ENCODE measurements at regions not wholly inside any gene's neighbourhood (a gene's known extent, or its start where the extent isn't known, plus 50 kb on each side); places are given as distances from the start of the nearest gene placed in this dataset.
A peak's percentile ranks its signal among the peaks of the same experiment; 100 is the strongest.

- DNase-seq (ENCODE audit: low spot score): no peak
Measured at GRCh38 chr15:39083213-39083612, 497.7 kb upstream of the THBS1 start.

DNA sequence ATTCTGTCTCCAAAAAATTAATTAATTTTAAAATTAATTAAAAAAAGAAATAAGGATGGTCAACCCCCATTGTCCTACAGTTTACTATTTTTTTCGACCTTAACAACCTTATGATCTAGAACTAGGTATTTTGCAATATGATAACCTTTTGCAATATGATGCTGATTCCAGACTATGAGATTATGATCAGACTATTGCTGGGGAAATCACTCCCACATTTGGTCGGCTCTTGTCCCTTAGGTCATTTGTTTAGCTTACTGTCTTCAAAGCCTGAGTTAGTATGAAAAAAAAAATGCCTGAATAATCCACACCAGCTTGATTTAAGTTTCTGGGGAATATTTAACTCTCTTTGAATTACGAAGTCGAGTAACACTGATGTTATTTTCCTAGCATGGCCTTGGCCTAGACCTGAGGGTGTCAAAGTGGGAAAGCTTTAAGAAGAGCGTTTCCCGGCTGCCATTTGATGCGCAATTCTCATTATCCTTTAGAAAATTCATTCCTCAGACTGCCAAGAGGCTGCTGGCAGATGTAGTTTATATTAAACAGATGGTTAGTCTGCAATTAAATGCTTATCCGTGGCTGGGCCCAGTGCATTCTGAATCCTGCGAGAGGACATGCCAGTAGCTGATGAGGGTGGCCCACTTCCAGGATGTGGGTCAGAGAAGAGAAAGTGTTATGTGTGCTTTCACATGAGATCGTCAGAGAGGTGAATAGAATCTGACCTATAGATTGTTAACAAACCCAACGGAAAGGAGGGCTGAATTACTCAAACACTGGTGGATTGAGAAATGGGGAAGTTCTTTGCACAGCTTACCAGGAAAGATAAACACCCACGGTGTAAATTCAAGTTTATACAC, 496.0 kb upstream of the THBS1 start:
- peak; percentile 65 for DNase-seq (ENCODE audit: low spot score)

DNA sequence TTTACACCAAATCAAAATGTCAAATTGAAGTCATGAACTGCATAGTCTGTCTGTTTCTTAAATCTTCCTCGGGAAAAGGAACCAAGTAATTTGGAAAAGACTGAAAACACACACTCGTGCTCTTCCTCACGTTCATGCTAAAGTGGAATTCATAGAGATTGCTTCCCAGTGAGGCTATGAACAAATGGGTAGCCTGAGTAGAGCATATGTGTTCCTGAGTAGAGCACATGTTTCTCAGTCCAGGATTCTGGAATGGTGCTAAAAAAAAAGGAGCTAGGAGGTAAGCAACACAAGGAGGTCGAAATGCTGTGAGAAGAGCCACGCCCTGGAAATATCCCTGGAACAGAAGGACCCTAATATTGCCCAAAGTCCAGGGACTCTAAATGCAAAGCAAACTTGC, 494.2 kb upstream of the THBS1 start:
- DNase-seq (ENCODE audit: low spot score): no peak

GRCh38 chr15:39088156-39088555, 492.7 kb upstream of the THBS1 start:
- no peak for DNase-seq (ENCODE audit: low spot score)

GRCh38 chr15:39092354-39092753, 488.5 kb upstream of the THBS1 start:
- DNase-seq (ENCODE audit: low spot score): no peak

DNA sequence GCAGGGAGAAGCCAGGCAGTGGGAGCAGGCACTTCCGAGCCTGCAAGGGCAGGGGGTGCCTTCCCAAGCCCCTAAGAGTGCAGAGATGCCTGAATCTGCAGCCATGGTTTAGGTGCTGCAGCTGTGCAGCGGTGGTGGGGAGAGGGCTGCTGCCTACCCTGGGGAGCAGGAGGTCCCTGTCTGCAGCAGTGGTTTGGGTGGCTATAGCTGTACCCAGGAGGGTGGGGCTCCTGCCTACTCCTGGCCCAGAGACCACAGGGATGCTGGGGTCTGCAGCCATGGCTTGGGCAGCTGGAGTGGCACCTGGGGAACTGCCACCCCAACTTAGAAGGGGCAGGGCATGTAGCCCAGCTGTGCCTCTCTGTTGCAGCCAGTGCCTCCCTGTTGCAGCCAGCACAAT, 488.1 kb upstream of the THBS1 start:
- DNase-seq (ENCODE audit: low spot score): no peak

GRCh38 chr15:39094116-39094515, 486.8 kb upstream of the THBS1 start:
- DNase-seq (ENCODE audit: low spot score): no peak

DNA sequence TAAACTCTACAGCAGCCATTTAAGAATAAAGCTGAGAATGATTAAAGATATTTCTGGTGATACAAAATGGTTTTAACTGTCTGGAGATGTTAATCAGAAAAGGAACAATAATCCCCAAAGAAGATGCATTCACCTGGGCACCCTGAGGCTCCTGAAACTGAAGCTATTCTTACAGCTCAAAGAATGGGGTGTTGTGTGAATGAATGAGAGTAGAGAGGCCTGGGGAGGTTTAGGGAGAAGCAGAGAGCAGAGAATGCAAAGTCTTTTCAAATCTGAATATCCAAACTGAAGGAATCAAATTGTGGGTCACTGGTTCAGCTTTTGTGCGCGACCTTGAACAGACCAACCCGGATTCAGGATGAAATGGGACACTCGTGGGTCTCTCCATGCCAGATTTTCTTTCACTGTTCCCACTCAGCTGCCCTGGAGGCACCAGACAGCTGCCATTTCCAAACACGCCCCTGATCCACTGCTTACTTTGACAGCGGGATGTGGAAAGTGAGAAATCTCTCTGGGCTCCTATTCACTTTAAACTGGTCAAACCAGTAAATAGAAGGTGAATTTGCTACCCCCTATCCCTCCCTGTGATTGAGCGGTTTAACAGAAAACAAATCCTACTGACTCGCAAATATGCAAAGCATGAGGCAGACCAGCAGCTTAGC, 485.5 kb upstream of the THBS1 start:
- no peak for DNase-seq (ENCODE audit: low spot score)

DNA sequence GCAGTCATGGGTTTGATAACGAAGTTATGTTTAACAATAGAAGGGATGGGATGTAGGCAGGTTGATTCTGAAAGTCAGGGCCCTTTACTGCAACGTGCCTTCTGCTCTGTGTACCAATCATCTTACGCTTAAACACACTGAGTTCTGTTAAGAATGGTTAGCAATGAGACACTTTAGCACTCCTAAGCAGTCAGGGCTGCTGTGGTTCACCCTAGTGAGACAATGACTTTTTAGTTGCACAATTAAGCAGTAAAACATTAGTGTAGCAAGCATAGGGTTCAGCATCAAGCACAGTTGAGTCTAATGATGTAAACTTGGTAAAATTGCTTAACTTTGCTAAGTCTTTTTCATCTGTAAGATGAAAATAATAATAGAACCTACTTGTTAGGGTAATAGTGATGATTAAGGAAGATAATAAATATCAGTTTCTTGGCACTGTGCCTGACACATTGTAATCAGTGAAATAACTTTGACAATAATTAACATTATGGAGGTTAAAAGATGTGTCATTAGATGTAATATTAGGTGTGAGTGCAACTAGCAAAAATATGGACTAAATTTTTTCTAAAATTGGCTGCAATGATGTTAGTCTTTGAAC, 484.2 kb upstream of the THBS1 start:
- DNase-seq (ENCODE audit: low spot score): no peak

GRCh38 chr15:39099524-39099923, 481.4 kb upstream of the THBS1 start:
- DNase-seq (ENCODE audit: low spot score): no peak

- DNase-seq (ENCODE audit: low spot score): no peak
Measured at GRCh38 chr15:39100106-39100660, 480.7 kb upstream of the THBS1 start.

DNA sequence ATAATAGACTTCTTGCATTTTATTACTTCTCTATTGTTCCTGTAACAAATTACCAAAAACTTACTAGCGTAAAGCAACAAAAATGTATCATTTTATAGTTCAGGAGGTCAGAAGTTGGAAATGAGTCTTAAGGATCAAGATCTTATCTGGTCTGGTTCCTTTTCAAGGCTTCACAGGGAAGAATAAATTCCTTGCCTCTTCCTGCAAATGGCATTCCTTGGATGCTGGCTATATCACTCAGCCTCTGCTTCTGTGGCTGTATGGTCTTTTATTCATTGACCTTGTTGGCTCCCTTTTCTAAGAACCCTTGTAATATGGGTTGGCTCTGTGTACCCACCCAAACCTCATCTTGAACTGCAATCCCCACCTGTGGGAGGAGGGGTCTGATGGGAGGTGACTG, 478.4 kb upstream of the THBS1 start:
- no peak for DNase-seq (ENCODE audit: low spot score)

GRCh38 chr15:39106950-39107349, 473.9 kb upstream of the THBS1 start:
- DNase-seq (ENCODE audit: low spot score): no peak

- DNase-seq (ENCODE audit: low spot score): no peak
Measured at GRCh38 chr15:39108021-39108420, 472.9 kb upstream of the THBS1 start.

- DNase-seq (ENCODE audit: low spot score): no peak
Measured at GRCh38 chr15:39110336-39110735, 470.5 kb upstream of the THBS1 start.

GRCh38 chr15:39110746-39111145, 470.1 kb upstream of the THBS1 start:
- DNase-seq (ENCODE audit: low spot score): no peak

DNA sequence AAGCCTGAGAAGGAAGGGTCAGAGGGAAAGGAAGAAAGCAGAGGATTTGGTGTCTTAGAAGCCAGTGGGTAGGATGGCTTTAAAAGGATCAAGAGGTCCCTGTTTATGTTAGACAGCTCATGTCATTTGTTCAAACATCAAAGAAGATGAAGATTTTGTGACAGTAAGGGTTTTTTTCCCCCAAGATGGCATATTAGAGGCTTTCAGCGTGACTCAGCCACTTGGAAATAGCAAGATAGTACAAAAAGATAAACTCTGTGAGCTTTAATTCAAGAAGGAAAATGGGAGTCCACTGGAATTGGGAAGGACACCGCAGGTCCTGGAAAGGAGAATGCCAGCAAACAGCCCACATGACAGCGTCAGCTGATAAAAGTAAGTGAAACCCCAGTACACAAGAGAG, 467.1 kb upstream of the THBS1 start:
- no peak for DNase-seq (ENCODE audit: low spot score)

DNA sequence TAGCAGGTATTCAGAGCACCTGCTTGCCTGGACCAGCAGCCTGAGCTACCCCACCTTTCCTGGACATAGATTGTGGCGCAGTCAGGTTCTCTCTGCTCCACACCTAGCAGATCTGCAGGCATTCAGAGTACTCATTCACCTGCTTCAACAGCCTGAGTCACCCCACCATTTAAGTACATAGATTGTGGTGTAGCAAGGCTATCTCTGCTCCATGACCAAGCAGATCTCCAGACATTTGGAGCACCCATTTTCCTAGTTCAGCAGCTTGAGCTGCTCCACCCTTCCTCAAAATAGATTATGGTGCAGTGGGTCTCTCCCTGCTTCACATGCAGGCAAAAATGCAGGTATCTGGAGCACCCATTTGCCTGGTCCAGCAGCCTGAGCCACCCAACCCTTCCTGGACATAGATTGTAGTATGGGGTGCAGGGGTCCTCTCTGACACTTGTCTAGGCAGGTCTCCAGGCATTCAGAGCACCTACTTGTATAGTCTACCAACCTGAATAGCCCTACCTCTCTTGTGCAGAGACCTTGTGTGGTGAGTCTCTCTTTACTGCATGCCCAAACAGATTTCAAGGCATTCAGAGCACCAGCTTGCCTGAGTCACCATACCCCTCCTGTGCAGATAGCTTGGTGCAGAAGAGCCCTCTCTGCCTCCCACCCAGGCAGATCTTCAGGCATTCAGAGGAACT, 466.0 kb upstream of the THBS1 start:
- DNase-seq (ENCODE audit: low spot score): no peak

- DNase-seq (ENCODE audit: low spot score): no peak
Measured at GRCh38 chr15:39115379-39116057, 465.4 kb upstream of the THBS1 start.

- DNase-seq (ENCODE audit: low spot score): no peak
Measured at GRCh38 chr15:39118510-39118909, 462.4 kb upstream of the THBS1 start.

- DNase-seq (ENCODE audit: low spot score): no peak
Measured at GRCh38 chr15:39124155-39124552, 456.7 kb upstream of the THBS1 start.

Measured in ureter (tissue), 1 donor.